ENCODE measurements at regions not wholly inside any gene's neighbourhood (a gene's known extent, or its start where the extent isn't known, plus 50 kb on each side); places are given as distances from the start of the nearest gene placed in this dataset.

- Histone ChIP-seq H3K4me3 (ENCODE audit: low read depth, low read length) (no peak overlapping the region), H3K9me3 (ENCODE audit: control insufficient read depth, insufficient read depth, low read depth, low read length) (no peaks in the 10 kb centered on the region), H3K4me1 (ENCODE audit: control insufficient read depth, insufficient read depth, low read length) (no peaks in the 10 kb centered on the region), H3K36me3 (ENCODE audit: control insufficient read depth in 2 of 2, insufficient read depth in 1 of 2, low read length in 2 of 2) (no peaks in the 10 kb centered on the region), H3K27ac (ENCODE audit: extremely low read depth, low read depth, low read length) (no peak overlapping the region)
- ChIA-PET CTCF (no interaction called here), POLR2A (no interaction called here)
- TF ChIP-seq ZNF133 (tag by site-specific recombination; IDR thresholded peaks at IDR 0.05), result no peak
- no peak for TF ChIP-seq ZSCAN16 (tag by site-specific recombination; IDR thresholded peaks at IDR 0.05)
- no peak for TF ChIP-seq ZBTB44 (tag by site-specific recombination; IDR thresholded peaks at IDR 0.05)
- TF ChIP-seq ZNF26 (tag by site-specific recombination; IDR thresholded peaks at IDR 0.05), result no peak
- TF ChIP-seq ZSCAN30 (tag by site-specific recombination; IDR thresholded peaks at IDR 0.05), result no peak
- TF ChIP-seq ZBTB1 (tag by site-specific recombination; IDR thresholded peaks at IDR 0.05), result no peak
- no peak for TF ChIP-seq ZNF16 (tag by site-specific recombination; IDR thresholded peaks at IDR 0.05; ENCODE audit: low read depth)
- no peak for TF ChIP-seq GLIS2 (tag by site-specific recombination; IDR thresholded peaks at IDR 0.05)
- no peak for TF ChIP-seq FEZF1 (tag by site-specific recombination; IDR thresholded peaks at IDR 0.05)
- no peak for TF ChIP-seq SCRT2 (tag by site-specific recombination; IDR thresholded peaks at IDR 0.05)
- no peak for TF ChIP-seq PRDM2 (tag by site-specific recombination; IDR thresholded peaks at IDR 0.05; ENCODE audit: borderline replicate concordance)
- TF ChIP-seq ZSCAN18 (tag by site-specific recombination; IDR thresholded peaks at IDR 0.05), result no peak
- TF ChIP-seq ZNF302 (tag by site-specific recombination; IDR thresholded peaks at IDR 0.05; ENCODE audit: low read depth), result no peak
- TF ChIP-seq ZNF121 (tag by site-specific recombination; IDR thresholded peaks at IDR 0.05), result no peak
Measured at GRCh38 chr2:194232600-194232999, 1424.4 kb upstream of the SLC39A10 start.

GRCh38 chr2:194223218-194223617 lies 1433.8 kb upstream of the SLC39A10 start:
- Histone ChIP-seq H3K4me3 (ENCODE audit: low read depth, low read length) (no peak overlapping the region), H3K9me3 (ENCODE audit: control insufficient read depth, insufficient read depth, low read depth, low read length) (no peaks in the 10 kb centered on the region), H3K4me1 (ENCODE audit: control insufficient read depth, insufficient read depth, low read length) (no peaks in the 10 kb centered on the region), H3K36me3 (ENCODE audit: control insufficient read depth in 2 of 2, insufficient read depth in 1 of 2, low read length in 2 of 2) (no peaks in the 10 kb centered on the region), H3K27ac (ENCODE audit: extremely low read depth, low read depth, low read length) (no peak overlapping the region)
- ChIA-PET CTCF (no interaction called here), POLR2A (no interaction called here)
- TF ChIP-seq ZNF791 (tag by site-specific recombination; IDR thresholded peaks at IDR 0.05) (no peak), ZNF274 (IDR thresholded peaks at IDR 0.05; ENCODE audit: low read length) (no peak), ZNF274 (tag by site-specific recombination; IDR thresholded peaks at IDR 0.05; ENCODE audit: borderline replicate concordance) (no peak), ZFHX2 (tag by site-specific recombination; conservative IDR thresholded peaks at IDR 0.05) (no peak), PRDM2 (tag by site-specific recombination; IDR thresholded peaks at IDR 0.05; ENCODE audit: borderline replicate concordance) (no peak), ZNF623 (tag by site-specific recombination; IDR thresholded peaks at IDR 0.05) (no peak), ZNF146 (tag by site-specific recombination; IDR thresholded peaks at IDR 0.05) (no peak)
